H1 (cell line): ENCODE measurements at regions not wholly inside any gene's neighbourhood (a gene's known extent, or its start where the extent isn't known, plus 50 kb on each side); places are given as distances from the start of the nearest gene placed in this dataset.

Experiments used
- ASH2L ChIP-seq: fragments of 200-600, 300-600 bp; sonication (generic); IDR thresholded peaks from one replicate; pipeline ENCODE4 v1.7.1; 2017; ENCODE audit warnings: low read length
- CHD1 ChIP-seq: IDR thresholded peaks from 2 replicates; pipeline ENCODE4 v1.6.1; 2012; ENCODE audit warnings: low read depth, low read length, improper control_type of control experiment
- CHD7 ChIP-seq: fragments of 300-600 bp; sonication (generic); IDR thresholded peaks from 2 replicates; pipeline ENCODE4 v1.7.1; 2012; ENCODE audit warnings: low read length, moderate library complexity, mild to moderate bottlenecking, inconsistent platforms; ENCODE audit not compliant: insufficient replicate concordance
- SIX5 ChIP-seq: IDR thresholded peaks from 2 replicates; pipeline ENCODE4 v1.6.1; 2011; ENCODE audit warnings: mild to moderate bottlenecking, low read depth, low read length
- SUZ12 ChIP-seq: fragments of 200-600 bp; sonication (generic); IDR thresholded peaks from 2 replicates; pipeline ENCODE4 v1.6.1; 2012; ENCODE audit warnings: mild to moderate bottlenecking, inconsistent platforms, low read length, moderate library complexity, mixed read lengths
- TCF12 ChIP-seq: IDR thresholded peaks from 2 replicates; pipeline ENCODE4 v1.6.1; 2011; ENCODE audit warnings: low read depth, mild to moderate bottlenecking, low read length
- YY1 ChIP-seq: IDR thresholded peaks from 2 replicates; pipeline ENCODE4 v1.6.1; 2011; ENCODE audit warnings: low read depth, mild to moderate bottlenecking, low read length

GRCh38 chr2:10231551-10232085 is 71.1 kb upstream of the HPCAL1 start (continued):
- TF ChIP-seq CHD7: no peak
- TF ChIP-seq CHD1: no peak
- no peak for TF ChIP-seq ASH2L
- no peak for TF ChIP-seq SUZ12
- no peak for TF ChIP-seq YY1
- TF ChIP-seq TCF12: no peak
- no peak for TF ChIP-seq SIX5
- TF ChIP-seq, all 59 proteins: peak for 0
